ES-I3 (cell line): ENCODE measurements at regions not wholly inside any gene's neighbourhood (a gene's known extent, or its start where the extent isn't known, plus 50 kb on each side); places are given as distances from the start of the nearest gene placed in this dataset.

Experiments
- H3K36me3 ChIP-seq: 2 replicates; pipeline ENCODE4 v1.6.1; 2013; ENCODE audit warnings: mild to moderate bottlenecking, low read length, control low read depth, moderate library complexity; ENCODE audit not compliant: insufficient read depth
- H3K4me1 ChIP-seq: 2 replicates; pipeline ENCODE4 v1.6.1; 2013; ENCODE audit warnings: mild to moderate bottlenecking, control low read depth, low read length; ENCODE audit not compliant: insufficient read depth
- H3K9ac ChIP-seq: 2 replicates; pipeline ENCODE4 v1.6.1; 2013; ENCODE audit warnings: low read depth, mild to moderate bottlenecking, low read length, moderate library complexity
- H3K9me3 ChIP-seq: 2 replicates; pipeline ENCODE4 v1.6.1; 2013; ENCODE audit warnings: mild to moderate bottlenecking, low read length, moderate library complexity; ENCODE audit not compliant: control insufficient read depth, insufficient read depth

DNA sequence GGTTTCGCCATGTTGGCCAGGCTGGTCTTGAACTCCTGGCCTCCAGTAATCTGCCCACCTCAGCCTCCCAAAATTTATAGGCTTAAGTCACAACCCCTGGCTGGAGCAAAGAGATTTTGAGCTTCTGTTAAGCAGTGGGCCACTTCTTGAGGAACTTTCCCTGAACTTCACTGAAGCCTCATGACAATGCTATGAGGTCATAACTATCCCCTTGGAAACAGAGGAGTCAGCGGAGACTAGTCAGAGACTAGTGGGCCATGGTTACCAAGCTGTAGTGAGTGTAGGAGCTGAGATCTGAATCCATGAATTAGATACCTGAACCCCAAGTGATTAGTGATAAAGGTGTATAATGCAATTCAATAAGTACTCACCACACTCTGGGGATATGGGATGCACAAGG is 145.1 kb upstream of the MSX1 start:
- no peaks in the 10 kb centered on the region for H3K36me3 ChIP-seq
- no peak overlapping the region for H3K9ac ChIP-seq
- no peaks in the 10 kb centered on the region for H3K4me1 ChIP-seq
- H3K9me3 ChIP-seq = no peaks in the 10 kb centered on the region

DNA sequence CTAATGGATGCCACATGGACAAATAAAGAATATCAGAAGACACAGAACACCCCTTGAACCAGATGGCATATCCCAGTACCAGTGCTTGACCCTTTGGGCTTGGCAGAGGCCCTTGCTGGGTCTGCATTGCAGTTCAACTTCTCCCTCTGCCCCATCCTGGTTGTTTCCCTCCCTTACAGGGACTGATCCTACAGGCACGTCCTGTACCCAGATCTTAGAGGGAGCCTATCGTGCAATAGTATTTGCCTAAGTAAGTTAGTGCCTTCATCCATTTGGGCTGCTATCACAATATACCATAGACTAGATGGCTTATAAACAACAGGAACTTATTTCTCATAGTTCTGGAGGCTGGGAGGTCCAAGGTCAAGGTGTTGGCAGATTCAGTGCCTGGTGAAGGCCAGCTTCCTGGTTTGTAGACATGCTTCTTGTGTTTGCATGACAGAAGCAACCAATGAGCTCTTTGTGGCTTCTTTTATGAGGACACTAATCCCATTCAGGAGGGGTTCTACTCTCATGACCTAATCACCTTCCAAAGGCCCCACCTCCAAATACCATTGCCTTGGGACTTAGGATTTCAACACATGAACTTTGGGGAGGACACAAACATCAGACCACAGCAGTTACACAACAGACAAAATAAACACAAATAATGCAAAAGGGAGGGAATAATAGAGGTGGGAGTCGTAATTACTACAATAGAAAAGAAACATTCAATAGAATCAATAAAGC is 146.5 kb upstream of the MSX1 start:
- H3K4me1 ChIP-seq = no peaks in the 10 kb centered on the region
- no peaks in the 10 kb centered on the region for H3K36me3 ChIP-seq
- no peaks in the 10 kb centered on the region for H3K9me3 ChIP-seq
- H3K9ac ChIP-seq = no peak overlapping the region

DNA sequence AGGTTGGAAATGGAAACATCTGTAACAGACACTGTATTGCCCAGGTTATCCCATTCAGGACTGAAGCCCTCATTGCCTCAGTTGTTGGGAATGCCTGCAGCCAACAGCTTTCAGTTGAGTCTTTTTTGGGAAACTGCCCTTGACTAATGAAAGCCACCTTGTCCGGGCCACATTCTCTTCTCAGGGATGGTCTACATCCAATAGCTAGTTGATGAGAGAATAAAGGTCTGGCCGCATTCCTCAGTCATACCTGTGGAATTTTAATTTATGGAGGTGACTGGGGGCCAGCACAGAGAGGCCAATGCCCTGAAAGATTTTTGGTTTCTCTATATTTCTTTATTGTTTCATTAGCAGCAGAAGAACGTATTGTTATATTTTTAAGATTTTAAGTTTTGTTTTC is 147.6 kb upstream of the MSX1 start:
- H3K36me3 ChIP-seq = no peaks in the 10 kb centered on the region
- H3K9ac ChIP-seq = no peak overlapping the region
- H3K9me3 ChIP-seq = no peaks in the 10 kb centered on the region
- H3K4me1 ChIP-seq = no peaks in the 10 kb centered on the region

DNA sequence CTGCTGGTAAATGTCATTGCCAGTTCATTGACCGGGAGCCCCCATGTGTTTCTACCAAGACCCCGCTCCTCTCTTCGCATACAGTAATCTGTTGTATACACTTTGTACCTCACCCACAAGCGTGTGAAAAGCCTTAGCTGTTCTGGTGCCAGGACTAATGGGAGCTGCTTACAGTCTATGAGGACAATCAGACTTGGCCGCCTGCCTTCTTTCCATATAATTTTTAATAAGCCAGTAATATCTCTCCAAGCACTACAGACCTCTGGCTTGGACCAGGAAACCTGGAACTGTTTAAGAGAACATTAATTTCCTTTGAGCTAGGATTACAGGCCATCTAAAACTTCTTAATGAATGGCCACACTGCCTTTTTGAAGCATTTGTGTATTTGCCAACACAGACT is 149.7 kb upstream of the MSX1 start:
- no peaks in the 10 kb centered on the region for H3K36me3 ChIP-seq
- no peaks in the 10 kb centered on the region for H3K9me3 ChIP-seq

DNA sequence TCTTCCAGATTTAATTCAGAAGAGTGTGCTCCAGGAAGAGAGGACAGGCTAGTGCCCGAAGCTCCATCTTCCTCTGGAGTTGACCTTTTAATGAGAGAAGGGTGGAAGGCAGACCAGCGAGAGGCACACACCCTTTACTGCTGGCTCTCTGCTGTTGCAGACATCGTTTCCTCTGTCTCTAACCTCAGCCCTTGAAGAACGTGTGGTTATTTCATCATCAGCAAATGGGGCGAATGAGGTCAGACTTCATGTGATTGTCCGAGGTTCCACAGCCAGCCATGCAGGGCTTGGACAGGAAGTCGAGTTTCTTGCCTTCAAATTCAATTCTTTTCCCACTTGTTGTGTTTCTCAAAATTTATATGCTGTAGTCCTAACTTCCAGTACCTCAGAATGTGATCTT is 155.2 kb upstream of the MSX1 start:
- Histone ChIP-seq H3K36me3 (no peaks in the 10 kb centered on the region), H3K9me3 (no peaks in the 10 kb centered on the region), H3K9ac (no peak overlapping the region), H3K4me1 (no peaks in the 10 kb centered on the region)

More for the DNA sequence above, 149.7 kb upstream of the MSX1 start:
- Histone ChIP-seq H3K4me1 (no peaks in the 10 kb centered on the region), H3K9ac (no peak overlapping the region)

DNA sequence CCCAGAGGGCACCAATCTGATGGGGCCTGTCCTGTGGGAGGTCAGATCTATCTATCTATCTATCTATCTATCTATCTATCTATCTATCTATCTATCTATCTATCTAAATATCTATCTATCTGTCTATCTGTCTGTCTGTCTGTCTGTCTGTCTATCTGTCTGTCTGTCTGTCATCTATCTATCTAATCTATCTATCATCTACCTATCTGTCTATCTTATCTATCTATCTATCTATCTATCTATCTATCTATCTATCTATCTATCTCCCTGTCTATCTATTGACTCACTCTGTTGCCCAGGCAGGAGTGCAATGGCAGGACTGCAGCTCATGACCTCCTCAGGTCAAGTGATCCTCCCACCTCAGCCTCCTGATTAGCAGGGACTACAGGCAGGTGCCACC is 155.7 kb upstream of the STX18 start:
- no peaks in the 10 kb centered on the region for H3K36me3 ChIP-seq
- no peak overlapping the region for H3K9ac ChIP-seq
- no peaks in the 10 kb centered on the region for H3K9me3 ChIP-seq
- peaks cover 12% of the 10 kb centered on the region for H3K4me1 ChIP-seq

DNA sequence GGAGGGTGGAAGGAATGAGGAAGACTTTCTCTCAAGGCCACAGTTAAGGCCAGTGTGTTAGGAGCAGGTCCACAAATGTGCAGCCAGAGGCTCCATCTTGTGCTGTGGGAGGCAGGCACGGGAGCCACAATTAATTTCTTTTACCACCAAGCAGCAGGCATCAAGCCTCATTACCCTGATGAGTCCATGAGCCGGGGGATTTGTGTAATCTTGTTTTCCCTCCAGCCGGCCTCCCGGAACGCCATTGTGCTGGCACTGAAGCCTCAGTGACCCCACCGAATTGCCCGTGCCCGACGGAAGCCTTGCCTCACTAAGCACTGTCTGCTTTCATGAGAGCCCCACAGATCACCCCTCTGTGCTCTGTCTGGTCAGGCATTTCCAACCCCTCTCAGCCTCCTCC is 154.7 kb upstream of the STX18 start:
- no peaks in the 10 kb centered on the region for H3K9me3 ChIP-seq
- peaks cover 12% of the 10 kb centered on the region for H3K4me1 ChIP-seq
- H3K36me3 ChIP-seq = no peaks in the 10 kb centered on the region
- H3K9ac ChIP-seq = no peak overlapping the region

DNA sequence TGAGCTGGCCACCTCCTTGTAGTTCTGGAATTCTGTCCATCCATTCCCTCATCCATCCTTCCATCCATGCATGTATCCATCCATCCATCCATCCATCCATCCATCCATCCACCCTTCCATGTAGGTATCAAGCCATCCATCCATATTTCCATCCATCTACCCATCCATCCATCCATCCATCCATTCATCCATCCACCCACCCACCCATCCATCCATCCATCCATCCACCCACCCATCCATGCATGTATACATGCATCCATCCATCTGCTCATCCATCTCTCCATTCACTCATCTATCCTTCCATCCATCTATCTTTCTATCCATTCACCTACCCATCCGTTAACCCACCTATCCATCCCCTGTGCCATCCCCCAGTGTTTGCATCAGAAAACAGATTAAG is 153.6 kb upstream of the STX18 start:
- no peak overlapping the region for H3K9ac ChIP-seq
- peaks cover 12% of the 10 kb centered on the region for H3K4me1 ChIP-seq
- no peaks in the 10 kb centered on the region for H3K9me3 ChIP-seq
- no peaks in the 10 kb centered on the region for H3K36me3 ChIP-seq

DNA sequence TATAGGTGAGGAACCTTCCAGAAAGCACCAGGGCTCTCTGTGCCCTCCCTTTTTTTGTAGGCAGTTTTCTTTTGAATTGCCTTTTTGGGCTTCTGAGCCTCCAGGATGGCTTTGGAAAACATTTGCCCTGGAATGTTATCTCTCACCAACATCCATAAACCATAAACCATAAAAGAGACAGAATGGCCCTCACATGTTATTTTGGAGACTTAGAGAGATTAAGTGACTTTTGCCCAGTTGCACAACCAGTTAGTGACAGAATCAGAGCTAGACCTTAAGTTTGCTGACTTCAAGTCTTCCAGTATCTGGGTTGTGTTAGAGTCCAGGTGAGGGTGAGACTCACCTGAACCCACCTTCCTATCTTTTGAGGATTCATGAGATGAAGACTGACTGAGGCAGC is 153.0 kb upstream of the STX18 start:
- no peaks in the 10 kb centered on the region for H3K36me3 ChIP-seq
- no peaks in the 10 kb centered on the region for H3K9me3 ChIP-seq
- H3K9ac ChIP-seq = no peak overlapping the region
- peaks cover 12% of the 10 kb centered on the region for H3K4me1 ChIP-seq

DNA sequence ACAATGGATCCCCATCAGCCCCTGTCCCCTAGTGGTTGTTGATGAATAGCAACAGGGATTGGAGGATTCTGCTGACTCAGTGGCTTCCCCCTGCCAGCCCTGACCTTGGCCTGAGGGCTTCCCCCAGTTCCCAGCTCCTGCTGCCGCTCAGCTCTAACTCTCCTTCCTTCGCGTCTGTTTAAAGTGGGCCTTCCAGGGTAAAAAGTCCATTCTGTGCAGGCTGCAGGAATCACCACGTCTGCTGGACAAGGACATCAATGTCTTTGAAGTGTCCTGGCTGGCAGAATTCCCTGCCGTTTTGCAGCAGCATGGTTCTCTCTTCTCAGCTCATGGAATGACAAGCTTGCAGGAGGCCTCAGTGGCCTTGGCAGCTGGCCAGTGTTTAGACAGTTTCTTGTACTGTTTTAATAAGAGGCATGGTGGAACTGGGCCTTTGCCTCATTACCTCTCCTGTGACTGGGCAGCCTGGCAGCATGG is 152.5 kb upstream of the STX18 start:
- Histone ChIP-seq H3K4me1 (peaks cover 12% of the 10 kb centered on the region), H3K9me3 (no peaks in the 10 kb centered on the region), H3K36me3 (no peaks in the 10 kb centered on the region), H3K9ac (no peak overlapping the region)

DNA sequence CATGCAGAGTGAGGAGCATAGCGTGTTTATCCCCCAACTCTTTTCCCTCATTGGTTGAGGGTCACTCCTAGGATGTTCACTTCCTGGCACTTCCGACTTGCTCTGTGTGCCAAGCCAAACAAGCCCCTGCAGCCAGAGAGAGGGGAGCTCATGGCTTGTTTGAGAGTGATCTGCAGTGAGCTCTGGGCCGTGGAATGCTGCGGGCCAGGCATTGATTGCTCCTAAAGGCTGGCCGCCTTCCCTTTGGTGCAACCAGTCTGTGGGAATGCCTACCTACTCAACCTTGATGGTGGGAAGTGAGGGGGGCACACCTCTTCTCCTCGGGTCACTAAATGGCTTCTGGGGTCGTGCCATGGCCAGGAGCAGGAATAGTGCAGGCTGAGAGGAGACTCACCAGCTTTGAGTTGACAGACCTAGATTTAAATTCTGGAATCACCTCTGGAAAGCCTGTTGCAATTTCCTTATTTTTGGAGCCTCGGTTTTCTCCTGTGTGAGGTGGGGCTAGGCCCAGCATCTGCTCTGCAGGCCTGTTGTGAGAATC is 152.0 kb upstream of the STX18 start:
- Histone ChIP-seq H3K9me3 (no peaks in the 10 kb centered on the region), H3K9ac (no peak overlapping the region), H3K36me3 (no peaks in the 10 kb centered on the region), H3K4me1 (peaks cover 12% of the 10 kb centered on the region)

DNA sequence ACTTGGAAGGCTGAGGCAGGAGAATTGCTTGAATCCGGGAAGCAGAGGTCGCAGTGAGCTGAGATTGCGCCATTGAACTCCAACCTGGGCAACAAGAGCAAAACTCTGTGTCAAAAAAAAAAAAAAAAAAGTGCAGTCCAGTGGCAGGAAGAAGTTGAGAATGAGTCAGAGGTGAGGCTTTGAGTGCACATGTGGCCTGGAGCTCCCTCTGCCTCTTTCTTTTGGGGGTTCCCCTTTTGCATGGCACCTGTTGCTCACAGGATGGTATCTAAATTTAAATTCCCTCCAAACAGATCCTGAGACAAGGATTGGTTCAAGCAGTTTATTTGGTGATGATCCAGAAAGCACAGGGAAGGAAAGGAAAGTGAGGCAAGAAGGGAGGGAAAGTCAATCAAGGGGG is 151.4 kb upstream of the STX18 start:
- Histone ChIP-seq H3K9me3 (no peaks in the 10 kb centered on the region), H3K36me3 (no peaks in the 10 kb centered on the region), H3K9ac (no peak overlapping the region), H3K4me1 (peaks cover 15% of the 10 kb centered on the region)

DNA sequence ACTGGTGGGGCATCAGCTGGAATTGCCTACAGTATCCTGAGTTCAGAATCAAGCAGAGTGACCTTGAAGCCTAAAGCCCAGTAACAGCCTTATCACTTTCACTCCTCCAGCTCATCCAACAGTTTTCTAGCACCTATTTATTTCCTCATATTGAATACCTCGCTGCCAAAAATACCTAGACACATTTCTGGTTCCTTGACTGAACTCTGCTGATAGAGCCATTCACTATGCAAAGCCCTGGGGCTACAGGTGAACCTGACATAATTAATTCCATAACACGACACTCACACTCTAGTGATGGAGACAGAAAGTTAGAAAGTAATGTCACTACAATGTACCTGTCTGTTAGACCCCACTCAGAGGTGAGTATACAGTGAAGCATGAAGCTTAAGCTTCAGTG is 149.0 kb upstream of the STX18 start:
- H3K9ac ChIP-seq = no peak overlapping the region
- H3K9me3 ChIP-seq = no peaks in the 10 kb centered on the region
- no peaks in the 10 kb centered on the region for H3K36me3 ChIP-seq
- peaks cover 17% of the 10 kb centered on the region for H3K4me1 ChIP-seq

DNA sequence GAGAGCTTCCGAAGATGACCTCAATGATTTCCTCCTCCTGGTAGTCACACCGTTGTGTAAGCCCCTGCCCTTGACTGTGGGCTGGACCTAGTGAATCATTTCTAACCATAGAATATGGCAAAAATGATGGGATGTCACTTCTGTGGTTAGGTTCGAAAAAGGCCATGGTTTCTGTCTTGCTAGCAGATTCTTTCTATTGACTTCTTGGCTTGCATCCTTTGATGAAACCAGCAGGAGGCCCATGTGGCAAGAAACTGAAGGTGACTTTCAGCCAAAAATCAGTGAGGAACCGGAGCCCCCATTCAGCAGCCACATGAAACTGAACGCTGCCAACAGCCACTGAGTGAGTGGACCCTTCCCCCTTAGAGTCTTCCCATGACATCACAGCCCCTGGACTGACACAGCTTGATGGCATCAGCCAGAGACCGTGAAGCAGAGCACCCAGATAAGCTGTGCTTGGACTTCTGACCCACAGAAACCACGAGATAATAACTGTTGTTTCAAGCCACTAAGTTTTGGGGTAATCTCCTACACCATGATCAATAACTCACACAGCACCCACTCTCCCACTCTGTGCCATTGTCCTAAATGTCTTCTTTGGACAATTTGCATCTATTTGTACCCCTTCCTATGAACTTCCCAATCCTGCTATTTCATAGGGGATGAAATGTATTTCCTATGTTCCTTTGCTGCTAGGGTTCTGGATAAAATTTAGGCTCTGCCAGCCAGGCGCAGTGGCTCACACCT is 148.0 kb upstream of the STX18 start:
- Histone ChIP-seq H3K9me3 (no peaks in the 10 kb centered on the region), H3K4me1 (peaks cover 25% of the 10 kb centered on the region), H3K9ac (no peak overlapping the region), H3K36me3 (no peaks in the 10 kb centered on the region)
